ENCODE measurements at regions not wholly inside any gene's neighbourhood (a gene's known extent, or its start where the extent isn't known, plus 50 kb on each side); places are given as distances from the start of the nearest gene placed in this dataset.
"Not testable (repeated sequence)": the region's sequence is repeated elsewhere in the genome, so short reads cannot be mapped to it uniquely, and the experiment has no call there.

DNA sequence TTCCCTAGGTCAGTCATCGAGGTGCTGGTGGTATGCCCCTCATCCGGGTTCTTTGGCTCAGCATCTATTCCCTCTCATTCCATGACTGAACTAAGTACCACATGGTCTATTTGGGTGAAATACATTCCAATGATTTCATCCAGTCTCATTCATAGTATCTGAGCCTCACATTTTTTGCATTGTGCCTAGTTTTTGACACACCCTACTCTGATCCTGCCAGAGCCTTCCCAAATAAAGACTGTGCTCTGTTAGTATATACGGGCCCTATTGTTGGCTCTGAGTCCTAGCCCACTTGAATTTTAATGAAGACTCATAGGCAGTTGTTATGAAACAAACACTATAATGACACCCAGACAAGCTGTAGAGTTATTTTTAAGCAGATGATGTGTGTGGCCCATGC lies 740.7 kb downstream of the CETN3 start:
- no peak for DNase-seq (ENCODE audit: low read depth in 2 of 2)

DNA sequence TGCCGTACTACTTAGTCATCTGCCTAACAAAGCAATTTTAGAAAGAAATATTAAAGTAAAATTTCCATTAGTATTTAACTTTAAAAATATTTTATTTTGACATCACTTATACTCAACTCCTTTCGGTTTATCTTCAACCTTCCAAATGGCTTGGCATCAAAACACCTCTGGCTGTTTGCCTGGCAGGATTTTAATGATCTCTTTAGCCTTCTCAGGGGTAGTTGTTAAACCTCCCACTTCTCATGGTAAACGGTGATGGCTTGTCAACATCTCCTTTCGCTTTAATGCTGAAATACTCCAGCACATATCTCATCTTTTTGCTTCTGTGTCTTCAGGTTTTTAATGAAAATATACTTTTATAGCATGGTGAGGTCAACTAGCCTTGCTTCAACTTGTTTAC lies 747.1 kb downstream of the CETN3 start:
- DNase-seq (ENCODE audit: low read depth in 2 of 2), result no peak

DNA sequence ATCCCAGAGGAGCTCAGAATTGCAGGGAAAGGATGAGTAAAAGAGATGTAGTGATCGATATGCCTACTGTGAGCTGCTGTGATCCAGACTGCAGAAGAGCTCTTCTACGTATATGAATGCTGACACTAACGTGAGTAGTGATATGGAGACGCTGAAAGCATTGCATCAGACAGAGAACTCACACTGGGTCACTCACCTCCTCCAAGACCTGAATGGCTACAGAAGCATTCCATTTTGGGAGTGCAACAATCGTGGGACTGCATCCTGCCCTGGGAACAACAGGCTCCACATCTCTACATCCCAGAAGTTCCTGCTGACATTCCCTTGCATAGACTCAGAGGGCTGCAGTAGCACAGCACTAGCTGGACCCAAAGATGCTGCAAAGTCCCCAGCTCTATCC lies 755.9 kb upstream of the MEF2C start:
- DNase-seq (ENCODE audit: low read depth in 2 of 2), result no peak

DNA sequence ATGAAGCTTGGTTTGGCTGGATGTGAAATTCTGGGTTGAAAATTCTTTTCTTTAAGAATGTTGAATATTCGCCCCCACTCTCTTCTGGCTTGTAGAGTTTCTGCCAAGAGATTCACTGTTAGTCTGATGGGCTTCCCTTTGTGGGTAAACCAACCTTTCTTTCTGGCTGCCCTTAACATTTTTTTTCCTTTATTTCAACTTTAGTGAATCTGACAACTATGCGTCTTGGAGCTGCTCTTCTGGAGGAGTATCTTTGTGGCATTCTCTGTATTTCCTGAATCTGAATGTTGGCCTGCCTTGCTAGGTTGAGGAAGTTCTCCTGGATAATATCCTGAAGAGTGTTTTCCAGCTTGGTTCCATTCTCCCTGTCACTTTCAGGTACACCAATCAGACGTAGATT lies 751.2 kb upstream of the MEF2C start:
- not testable (repeated sequence) for DNase-seq (ENCODE audit: low read depth in 2 of 2)

DNA sequence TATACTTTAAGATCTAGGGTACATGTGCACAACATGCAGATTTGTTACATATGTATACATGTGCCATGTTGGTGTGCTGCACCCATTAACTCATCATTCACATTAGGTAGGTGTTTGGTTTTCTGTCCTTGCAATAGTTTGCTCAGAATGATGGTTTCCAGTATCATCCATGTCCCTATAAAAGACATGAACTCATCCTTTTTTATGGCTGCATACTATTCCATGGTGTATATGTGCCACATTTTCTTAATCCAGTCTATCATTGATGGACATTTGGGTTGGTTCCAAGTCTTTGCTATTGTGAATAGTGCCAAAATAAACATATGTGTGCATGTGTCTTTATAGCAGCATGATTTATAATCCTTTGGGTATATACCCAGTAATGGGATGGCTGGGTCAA lies 747.1 kb upstream of the MEF2C start:
- not testable (repeated sequence) for DNase-seq (ENCODE audit: low read depth in 2 of 2)

DNA sequence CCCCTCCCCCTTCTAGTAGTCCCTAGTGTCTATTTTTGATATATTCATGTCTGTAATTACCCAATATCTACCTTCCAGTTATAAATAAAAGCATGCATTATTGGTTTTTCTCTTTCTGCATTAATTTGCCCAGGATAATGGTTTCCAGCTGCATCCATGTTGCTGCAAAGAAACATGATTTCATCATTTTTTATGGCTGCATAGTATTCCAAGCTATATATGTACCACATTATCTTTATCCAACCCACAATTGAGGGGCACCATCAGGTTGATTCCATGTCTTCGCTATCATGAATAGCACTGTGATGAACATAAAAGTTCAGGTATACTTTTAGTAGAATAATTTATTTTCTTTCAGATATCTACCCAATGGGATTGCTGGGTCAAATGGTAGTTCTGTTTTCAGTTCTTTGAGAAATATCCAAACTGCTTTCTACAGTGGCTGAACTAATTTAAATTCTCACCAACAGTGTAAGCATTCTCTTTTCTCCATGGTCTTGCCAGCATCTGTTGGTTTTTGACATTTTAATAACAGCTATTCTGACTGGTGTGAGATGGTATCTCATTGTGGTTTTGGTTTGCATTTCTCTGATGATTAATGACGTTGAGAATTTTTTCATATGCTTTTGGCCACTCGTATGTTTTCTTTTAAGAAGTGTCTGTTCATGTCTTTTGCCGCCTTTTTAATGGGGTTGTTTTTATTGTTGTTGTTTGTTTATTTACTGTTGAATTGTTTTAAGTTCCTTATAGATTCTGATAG lies 746.1 kb upstream of the MEF2C start:
- DNase-seq (ENCODE audit: low read depth in 2 of 2), result no peak

DNA sequence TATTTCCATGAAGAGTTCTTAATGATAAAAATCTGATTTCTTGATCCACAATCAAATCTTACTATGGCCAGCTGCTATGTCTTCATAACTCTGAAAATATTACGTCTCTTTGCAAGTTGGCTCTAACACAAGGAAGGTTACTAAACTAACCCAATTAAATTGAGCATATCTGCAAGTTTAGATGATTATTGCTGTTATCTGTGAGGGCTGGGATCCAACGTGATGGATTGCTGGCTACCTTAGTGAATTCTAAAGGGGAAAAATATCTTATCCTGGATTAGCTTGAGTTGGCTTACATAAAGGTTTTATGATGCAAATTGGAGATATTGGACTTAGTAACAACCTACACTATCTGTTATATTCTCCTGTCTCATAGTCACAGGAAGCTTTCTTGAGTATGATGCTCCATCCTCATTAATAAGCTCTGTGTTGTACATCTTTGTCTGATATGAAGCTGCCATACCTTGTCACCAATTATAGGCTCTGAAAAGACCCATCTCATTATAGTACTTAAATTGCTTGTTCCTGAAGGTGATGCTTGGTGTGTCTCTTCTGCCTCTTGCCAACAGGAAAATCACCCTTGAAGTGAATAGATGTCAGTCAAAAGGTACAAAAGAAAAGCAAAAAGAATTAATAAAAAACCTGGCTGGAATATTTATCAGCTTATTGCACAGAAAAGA lies 733.0 kb upstream of the MEF2C start:
- no peak for DNase-seq (ENCODE audit: low read depth in 2 of 2)

DNA sequence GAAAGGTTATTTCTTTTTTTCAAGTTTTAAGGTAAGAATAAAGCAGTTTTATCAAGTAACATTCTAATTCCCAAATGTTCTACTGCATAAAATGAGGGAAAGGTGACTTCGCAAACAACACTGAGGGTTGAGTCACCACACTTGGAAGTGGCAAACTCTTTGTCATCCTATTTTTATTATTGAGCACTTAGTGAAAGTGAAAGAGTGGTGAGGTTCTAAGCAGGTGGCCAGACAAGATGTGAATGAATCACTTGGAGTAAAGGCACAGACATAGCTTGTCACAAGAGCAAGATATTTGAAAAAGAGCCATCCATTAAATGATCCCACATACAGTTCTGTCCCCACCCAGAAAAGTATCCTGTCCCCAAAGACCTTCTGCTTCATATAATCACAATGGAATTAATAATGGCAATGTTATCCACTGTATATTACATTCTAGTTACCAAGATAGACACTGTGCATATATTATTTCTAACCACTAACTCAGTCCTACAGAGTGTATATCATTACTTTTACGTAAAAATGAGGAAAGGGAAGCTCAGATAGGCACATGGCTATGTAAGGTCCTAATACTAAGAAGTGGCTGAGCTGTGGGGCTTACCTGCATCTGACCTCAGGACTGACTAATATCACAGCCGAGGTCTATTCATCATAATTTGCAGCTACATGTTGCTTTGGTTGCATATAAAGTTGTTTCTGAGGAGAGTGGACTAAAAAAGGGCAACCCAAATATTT lies 730.4 kb upstream of the MEF2C start:
- no peak for DNase-seq (ENCODE audit: low read depth in 2 of 2)

DNA sequence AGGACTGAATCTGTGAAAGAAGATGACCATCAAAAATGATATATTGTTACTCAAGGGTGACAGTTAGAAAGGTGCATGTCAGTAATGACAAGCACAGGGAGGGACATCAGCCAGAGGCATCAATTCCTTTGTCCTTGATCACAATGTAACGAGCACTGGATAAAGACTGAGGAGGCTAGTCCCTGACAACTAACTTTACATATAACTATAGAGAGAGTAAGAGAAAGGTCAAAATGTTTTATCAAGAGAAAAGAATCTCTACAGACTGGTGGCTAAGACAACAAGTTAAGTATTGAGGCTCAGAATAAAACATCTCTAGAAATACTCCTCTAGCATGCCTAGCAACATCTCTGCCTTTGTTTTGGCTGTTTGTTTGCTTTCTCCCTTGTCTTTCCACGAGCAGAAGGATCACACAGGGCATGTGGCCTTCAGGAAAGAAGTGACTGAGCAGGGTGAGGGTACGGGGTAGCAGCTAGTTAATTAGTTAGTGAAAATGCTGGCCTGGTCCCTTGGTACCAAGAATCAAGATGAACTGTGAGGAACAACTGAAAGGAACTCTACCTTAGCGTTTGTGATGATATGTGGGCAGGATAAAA lies 724.1 kb upstream of the MEF2C start:
- DNase-seq (ENCODE audit: low read depth in 2 of 2), result no peak

DNA sequence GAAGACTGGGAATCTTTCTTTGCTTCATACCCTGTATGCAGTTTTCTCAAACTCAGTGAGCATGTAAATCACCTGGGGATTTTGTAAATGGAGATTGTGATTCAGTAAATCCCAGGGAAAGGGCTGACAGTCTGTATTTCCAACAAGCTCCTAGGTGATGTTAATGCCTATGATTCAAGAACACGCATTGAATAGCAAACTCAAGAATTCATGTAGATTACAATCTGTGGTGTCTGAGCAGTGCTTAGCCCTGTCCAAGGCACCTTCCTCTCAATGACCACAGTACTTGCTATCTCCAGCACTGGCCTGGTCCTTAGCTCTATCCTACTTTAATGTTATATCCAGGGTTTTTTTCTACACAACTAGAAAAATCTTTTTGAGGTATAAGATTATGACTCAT lies 721.4 kb upstream of the MEF2C start:
- no peak for DNase-seq (ENCODE audit: low read depth in 2 of 2)

DNA sequence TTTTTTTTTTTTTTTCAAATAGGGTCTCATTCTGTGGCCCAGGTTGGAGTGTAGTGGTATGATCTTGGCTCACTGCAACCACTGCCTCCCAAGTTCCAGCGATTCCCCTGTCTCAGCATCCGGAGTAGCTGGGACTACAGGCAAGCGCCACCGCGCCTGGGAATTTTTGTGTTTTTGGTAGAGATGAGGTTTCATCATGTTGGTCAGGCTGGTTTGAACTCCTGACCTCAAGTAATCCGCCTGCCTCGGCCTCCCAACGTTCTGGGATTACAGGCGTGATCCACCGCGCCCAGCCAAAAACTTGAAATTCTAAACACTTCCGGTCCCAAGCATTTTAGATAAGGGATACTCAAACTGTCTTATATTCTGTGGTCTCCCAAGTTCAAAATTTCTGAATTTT lies 718.9 kb upstream of the MEF2C start:
- DNase-seq (ENCODE audit: low read depth in 2 of 2), result no peak

DNA sequence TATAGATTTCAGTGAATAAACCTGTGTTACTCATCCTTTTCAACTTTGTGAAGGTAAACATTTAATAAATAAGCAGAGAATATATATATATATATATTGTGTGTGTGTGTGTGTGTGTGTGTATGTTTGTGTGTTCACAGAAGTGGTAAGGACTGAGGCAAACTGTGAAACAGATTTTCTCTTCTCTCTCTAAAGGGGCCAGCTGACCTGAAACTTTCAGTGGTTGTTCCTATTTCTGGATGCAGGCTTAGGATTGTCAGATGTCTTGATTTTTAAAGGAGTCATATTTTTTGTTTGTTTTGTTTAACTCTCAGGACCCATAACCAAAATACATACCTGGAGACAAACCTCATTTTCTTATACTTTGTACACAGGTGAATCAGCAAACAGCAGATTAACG lies 714.9 kb upstream of the MEF2C start:
- no peak for DNase-seq (ENCODE audit: low read depth in 2 of 2)

DNA sequence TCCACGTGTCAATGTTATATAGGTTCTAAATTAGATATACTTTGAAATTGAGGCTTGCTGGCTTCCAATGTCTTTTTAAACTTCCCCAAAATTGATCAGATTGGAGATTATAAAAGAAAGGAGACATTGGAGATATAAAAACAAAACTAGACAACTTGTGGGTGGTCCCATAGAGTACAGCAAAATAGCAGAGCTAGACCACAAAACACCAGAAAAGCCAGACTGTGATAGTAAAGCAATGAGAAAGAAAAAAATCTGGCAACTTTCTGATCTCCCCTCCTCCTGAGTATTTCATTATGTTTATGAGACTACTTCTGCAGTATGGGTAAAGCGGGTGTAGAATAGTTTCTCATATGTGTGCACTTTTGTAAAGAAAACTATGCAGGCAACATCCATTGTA lies 713.8 kb upstream of the MEF2C start:
- DNase-seq (ENCODE audit: low read depth in 2 of 2), result no peak

DNA sequence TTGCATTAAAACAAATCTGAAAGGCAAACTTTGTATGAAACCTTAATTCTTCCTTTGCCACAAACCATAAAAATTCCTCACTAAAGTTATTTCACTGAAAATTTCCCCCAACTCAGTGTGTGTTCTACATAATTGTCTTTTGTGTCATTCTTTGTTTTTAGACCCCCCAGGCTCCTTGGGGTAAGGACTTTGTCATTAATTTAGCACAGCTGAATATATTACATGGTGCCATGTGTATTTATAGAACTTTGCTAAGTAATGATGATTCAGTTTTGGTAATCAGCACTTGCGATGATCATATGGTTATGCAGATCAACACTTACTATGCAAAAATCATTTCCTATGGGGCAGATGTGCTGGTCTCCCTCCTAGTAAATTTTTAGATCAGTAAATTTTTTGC lies 712.1 kb upstream of the MEF2C start:
- no peak for DNase-seq (ENCODE audit: low read depth in 2 of 2)

DNA sequence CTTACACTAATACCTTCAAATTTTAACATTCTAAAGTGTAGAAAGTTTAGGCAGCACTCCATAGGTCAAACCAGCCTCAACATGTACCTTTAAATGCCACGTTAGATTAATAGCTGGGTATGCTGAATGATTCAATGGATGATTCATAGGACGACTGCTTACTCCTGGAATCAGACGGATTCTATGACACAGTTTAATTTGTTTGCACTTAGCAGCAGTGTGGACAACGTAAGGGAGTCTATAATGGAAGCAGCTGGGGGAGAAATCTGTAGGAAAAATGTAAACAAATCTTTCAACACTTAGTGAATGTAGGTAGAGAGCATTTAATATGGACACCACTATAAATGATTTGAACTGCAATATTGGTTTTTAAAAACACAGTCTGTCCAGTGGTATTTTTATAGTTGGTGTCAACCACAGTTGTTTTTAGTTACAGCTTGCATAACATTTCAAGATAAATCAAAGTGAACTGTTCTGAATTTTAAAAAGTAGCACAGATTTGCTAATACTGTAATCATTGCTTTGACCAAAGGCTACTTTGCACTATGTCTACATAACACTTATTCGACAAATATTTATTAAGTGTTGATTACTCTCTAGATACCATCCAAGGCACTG lies 701.5 kb upstream of the MEF2C start:
- DNase-seq (ENCODE audit: low read depth in 2 of 2), result no peak

DNA sequence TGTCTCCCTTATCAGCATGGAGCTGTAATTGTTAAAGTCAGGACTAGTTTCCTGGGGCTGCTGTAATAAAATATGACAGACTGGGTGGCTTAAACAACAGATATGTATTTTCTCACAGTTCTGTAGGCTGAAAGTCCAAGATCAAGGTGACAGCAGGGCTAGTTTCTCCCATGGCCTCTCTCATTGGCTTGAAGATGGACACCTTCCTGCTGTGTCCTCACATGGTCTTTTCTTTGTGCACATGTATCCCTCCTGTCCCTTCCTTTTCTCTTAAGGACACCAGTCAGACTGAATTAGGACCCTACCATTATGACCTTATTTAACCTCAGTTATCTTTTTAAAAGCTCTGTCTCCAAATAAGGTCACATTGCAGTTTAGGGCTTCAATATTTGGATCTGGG lies 700.5 kb upstream of the MEF2C start:
- DNase-seq (ENCODE audit: low read depth in 2 of 2), result no peak

DNA sequence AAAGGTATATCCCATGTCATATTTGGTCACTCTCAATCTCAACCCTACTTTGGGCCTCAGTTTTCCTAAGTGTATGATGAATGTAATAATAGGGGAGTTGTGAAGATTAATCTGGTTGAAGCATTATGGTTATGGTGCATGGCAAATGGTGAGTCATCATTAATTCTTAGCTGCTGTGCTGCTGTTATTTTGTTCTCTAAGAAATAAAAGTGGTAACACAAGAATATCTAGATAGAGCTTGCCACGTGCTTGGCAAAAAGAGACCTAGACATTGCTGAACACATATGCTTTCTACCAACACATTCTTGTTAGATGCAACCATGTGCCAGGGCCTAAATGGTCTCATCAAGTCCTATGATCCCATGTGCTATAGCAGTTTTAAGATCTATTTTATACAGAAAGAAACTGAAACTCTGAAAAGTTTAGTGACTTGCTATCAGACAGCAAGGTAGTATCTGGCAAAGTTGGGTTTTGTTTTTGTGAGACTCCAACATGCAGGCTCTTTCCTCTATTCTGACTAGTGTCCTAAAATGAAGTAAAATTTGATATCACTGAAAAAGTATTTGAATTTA lies 699.9 kb upstream of the MEF2C start:
- DNase-seq (ENCODE audit: low read depth in 2 of 2), result no peak

DNA sequence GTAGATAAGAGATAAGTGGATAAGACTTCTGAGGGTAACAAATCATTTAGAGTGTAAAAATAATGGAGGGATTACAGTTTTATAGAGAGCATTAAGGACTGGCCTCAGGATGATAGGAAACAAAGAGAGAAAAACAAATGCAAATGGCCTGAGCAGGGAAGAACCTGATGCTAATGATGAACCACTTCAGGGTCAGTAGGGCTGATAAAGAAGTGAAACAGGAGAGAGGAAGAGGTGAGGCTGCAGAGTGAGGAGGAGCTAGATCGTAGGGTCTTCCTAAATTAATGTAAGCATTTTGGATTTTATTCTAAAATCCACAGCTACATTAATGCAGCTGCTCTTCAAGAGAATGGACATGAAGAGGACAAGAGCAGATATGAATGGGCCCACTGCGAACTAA lies 698.0 kb upstream of the MEF2C start:
- no peak for DNase-seq (ENCODE audit: low read depth in 2 of 2)

DNA sequence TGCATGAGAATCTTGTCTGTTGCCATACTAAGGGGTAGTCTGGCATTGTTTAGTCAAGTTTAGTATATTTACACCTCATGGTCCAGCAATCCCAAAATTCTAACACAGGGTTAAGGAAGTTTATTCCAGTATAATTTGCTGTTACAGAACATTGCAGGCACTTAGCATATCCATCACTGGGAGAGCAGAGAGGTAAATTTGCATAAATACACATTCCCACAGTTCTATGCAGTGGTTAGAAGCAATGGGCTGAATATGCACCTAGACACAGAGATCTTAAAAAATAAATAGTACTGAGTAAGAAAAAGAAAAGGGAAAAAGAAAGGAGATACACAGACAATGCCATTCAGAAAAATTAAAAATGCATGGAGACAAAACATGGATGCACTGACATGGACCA lies 692.3 kb upstream of the MEF2C start:
- DNase-seq (ENCODE audit: low read depth in 2 of 2), result no peak

DNA sequence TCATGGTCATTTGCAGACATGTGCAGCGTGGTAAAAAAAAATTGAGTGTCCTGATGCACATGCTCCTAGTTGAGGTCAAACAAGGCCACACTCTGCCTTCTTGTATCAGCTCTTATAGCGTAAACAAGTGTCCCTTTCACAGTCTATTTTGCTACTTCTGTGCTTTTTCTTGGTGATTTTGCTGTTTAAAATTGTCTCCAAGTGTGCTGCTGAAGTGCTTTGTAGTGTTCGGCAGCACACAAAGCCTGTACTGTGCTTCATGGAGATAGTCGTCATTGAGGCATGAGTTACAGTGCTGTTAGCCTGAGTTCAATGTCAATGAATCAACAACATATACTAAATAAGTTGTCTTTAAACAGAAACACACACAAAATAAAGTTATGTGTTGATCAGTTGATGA lies 690.4 kb upstream of the MEF2C start:
- no peak for DNase-seq (ENCODE audit: low read depth in 2 of 2)

DNA sequence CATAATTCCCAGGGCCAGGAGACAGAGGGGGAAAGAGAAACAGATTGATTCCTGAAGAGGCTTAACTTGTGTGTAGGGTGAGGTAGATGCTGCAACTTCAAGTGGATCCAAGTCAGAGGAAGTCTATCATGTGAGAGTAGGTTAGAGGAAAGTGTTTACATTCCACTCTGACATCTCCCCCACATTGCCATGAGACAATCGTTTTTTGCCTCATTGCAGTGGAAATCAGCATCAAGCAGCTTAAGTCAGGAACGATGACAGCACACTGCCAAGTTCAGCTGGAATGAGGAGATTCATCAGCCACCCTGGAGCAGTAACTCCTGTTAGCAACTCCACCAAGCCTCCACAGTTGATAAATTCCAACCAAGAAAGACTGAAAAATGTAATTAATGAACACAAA lies 689.7 kb upstream of the MEF2C start:
- DNase-seq (ENCODE audit: low read depth in 2 of 2), result no peak

DNA sequence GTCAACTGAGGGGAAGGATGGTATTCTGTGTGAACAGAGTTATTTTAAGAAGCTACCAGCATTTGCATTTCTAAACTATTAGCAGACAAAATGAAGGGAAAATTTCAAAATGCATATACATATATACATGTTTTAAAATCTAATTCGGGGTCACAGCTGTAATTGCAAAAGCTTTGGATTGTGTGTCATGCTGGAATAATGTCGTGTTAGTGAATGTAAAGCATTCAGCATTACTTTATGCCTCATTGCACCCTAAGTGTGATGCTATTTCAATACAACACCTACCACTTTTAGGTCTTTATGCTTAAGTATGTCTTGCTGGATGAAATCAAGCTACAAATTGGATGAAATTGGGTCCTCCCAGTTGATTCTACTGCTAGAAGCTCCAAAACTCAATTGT lies 687.6 kb upstream of the MEF2C start:
- DNase-seq (ENCODE audit: low read depth in 2 of 2), result no peak

All from stimulated activated CD4-positive, alpha-beta T cell treated with anti-CD3 and anti-CD28 coated beads, Interleukin-4, amount 100 ng/mL, for 48 hours (primary cell).